GM12878 (cell line): ENCODE measurements at regions not wholly inside any gene's neighbourhood (a gene's known extent, or its start where the extent isn't known, plus 50 kb on each side); places are given as distances from the start of the nearest gene placed in this dataset.
A peak's percentile ranks its signal among the peaks of the same experiment; 100 is the strongest.

Experiments used
- ATAC-seq: fragments of 200-7000 bp; cut with Tn5 transposase; 3 replicates; pipeline ENCODE4 v1.9.1; 2020; ENCODE audit warnings: mild to moderate bottlenecking, moderate library complexity
- BruUV-seq: library from RNA; stranded (reverse); fragments of 400-500 nt; replicated peaks from 2 replicates; lab custom pipeline; 2021; lab: Mats Ljungman, UMichigan
- CTCF ChIA-PET: fragments of 300-600 bp; sonication (Branson Sonifier 250); formaldehyde crosslinking; extraction: SDS; loops from one replicate; lab custom pipeline; 2021; ENCODE audit warnings: inconsistent platforms; lab: Yijun Ruan, JAX
- POLR2A ChIA-PET: fragments of 350-600 bp; formaldehyde crosslinking; extraction: SDS; loops from one replicate; lab custom pipeline; 2021; ENCODE audit warnings: inconsistent platforms; lab: Charles Lee
- RAD21 ChIA-PET: fragments of 300-600 bp; sonication (Branson Sonifier 250); formaldehyde crosslinking; loops from one replicate; lab custom pipeline; 2023; ENCODE audit warnings: antibody characterized with exemption; ENCODE audit not compliant: unreplicated experiment; lab: Charles Lee
- SMC1A ChIA-PET: fragments of 300-600 bp; sonication (Branson Sonifier 250); formaldehyde crosslinking; loops from one replicate; lab custom pipeline; 2023; ENCODE audit not compliant: unreplicated experiment, uncharacterized antibody; lab: Charles Lee
- DNase-seq: peaks from one replicate; pipeline ENCODE4 v3.0.0-alpha.2; 2011; ENCODE audit warnings: low read depth, low spot score
- FAIRE-seq: peaks from 3 replicates; lab custom pipeline; 2011; peaks lifted over from hg19 to GRCh38; lab: Jason Lieb, UNC
- H2AFZ ChIP-seq: 2 replicates; pipeline ENCODE4 v1.6.0; 2011; ENCODE audit warnings: low read depth, low read length, control low read depth; ENCODE audit not compliant: control insufficient read depth
- H3K27ac ChIP-seq: 2 replicates; pipeline ENCODE4 v1.5.1; 2011; ENCODE audit warnings: control low read depth; ENCODE audit not compliant: control insufficient read depth, insufficient read depth
- H3K27me3 ChIP-seq, 2 experiments: replicated peaks in 1 of 2; 2 replicates each; pipeline versions ENCODE4 v1.6.0 to v1.6.1; 2011; ENCODE audit warnings: low read length in 1 of 2; ENCODE audit not compliant: control insufficient read depth in 2 of 2, insufficient read depth in 2 of 2
- H3K36me3 ChIP-seq, 2 experiments: 2 replicates each; pipeline ENCODE4 v1.5.1; 2011; ENCODE audit warnings: low read length in 1 of 2; ENCODE audit not compliant: control insufficient read depth in 2 of 2, insufficient read depth in 2 of 2
- H3K4me1 ChIP-seq: 2 replicates; pipeline ENCODE4 v1.6.1; 2011; ENCODE audit warnings: mild to moderate bottlenecking, low read length, moderate library complexity, mixed read lengths; ENCODE audit not compliant: control insufficient read depth, insufficient read depth
- H3K4me2 ChIP-seq: 2 replicates; pipeline ENCODE4 v1.6.0; 2011; ENCODE audit warnings: control low read depth; ENCODE audit not compliant: control insufficient read depth, insufficient read depth
- H3K4me3 ChIP-seq: fragments of 200-600 bp; sonication (generic); 2 replicates; pipeline ENCODE4 v1.5.1; 2016
- H3K79me2 ChIP-seq: 2 replicates; pipeline ENCODE4 v1.6.0; 2011; ENCODE audit warnings: low read length; ENCODE audit not compliant: control insufficient read depth, insufficient read depth
- H3K9ac ChIP-seq: 2 replicates; pipeline ENCODE4 v1.8.0; 2011; ENCODE audit warnings: low read length, control low read depth, mixed read lengths; ENCODE audit not compliant: control insufficient read depth, insufficient read depth
- H3K9me3 ChIP-seq: replicated peaks from 3 replicates; pipeline ENCODE4 v1.5.1; 2011; ENCODE audit warnings: mild to moderate bottlenecking, low read length; ENCODE audit not compliant: control insufficient read depth, insufficient read depth
- H4K20me1 ChIP-seq: 2 replicates; pipeline ENCODE4 v1.6.0; 2011; ENCODE audit not compliant: control insufficient read depth, insufficient read depth
- ESRRA ChIP-seq: IDR thresholded peaks from 2 replicates; pipeline ENCODE4 v1.6.1; 2012; ENCODE audit warnings: mild to moderate bottlenecking, low read length, improper control_type of control experiment
- HDAC2 ChIP-seq: fragments of 200-600 bp; sonication (generic); IDR thresholded peaks from 2 replicates; pipeline ENCODE4 v1.6.1; 2017
- SP1 ChIP-seq: IDR thresholded peaks from one replicate; pipeline ENCODE4 v1.6.1; 2011; ENCODE audit warnings: low read depth, low read length
- SPI1 ChIP-seq: IDR thresholded peaks from 2 replicates; pipeline ENCODE4 v1.6.1; 2011; ENCODE audit warnings: low read depth, mild to moderate bottlenecking, low read length, moderate library complexity, borderline replicate concordance; ENCODE audit not compliant: insufficient read depth
- WGBS: methylation state at CpG from one replicate; pipeline ENCODE4 v1.1.6; 2016; ENCODE audit warnings: low lambda C conversion rate; ENCODE audit not compliant: insufficient replicate concordance, insufficient coverage; ENCODE audit errors: missing lambda C conversion rate; 5-methylcytosine and 5-hydroxymethylcytosine counted together
- in situ Hi-C: fragments of 300-500 bp; cut with MboI; formaldehyde crosslinking; loops from 9 replicates; pipeline ENCODE4 v1.14.3; 2018; ENCODE audit warnings: mixed read lengths
- intact Hi-C: fragments of 100-400 bp; cut with micrococcal nuclease; formaldehyde crosslinking; loops from one replicate; pipeline ENCODE4 v1.14.2; 2022; ENCODE audit not compliant: unreplicated experiment

GRCh38 chr4:134677209-134677814 is 475.7 kb upstream of the PABPC4L start:
- 0% methylated on average over 1 of the region's 1 CpG for WGBS
- RAD21 ChIA-PET: no interaction called here

GRCh38 chr4:134668237-134668636 is 466.6 kb upstream of the PABPC4L start:
- RAD21 ChIA-PET: no interaction called here

More at GRCh38 chr4:134677209-134677814, 475.7 kb upstream of the PABPC4L start:
- H3K27ac ChIP-seq: no peak overlapping the region
- FAIRE-seq (no peak), DNase-seq (no peak), ATAC-seq (no peak)
- H3K4me3 ChIP-seq: no peak overlapping the region
- no peaks in the 10 kb centered on the region for H4K20me1 ChIP-seq
- H3K9ac ChIP-seq: no peak overlapping the region
- BruUV-seq: no TSS peak
- in situ Hi-C loops: no loop called here
- H3K4me2 ChIP-seq: no peak overlapping the region
- ChIA-PET SMC1A (no interaction called here), POLR2A (no interaction called here), CTCF (no interaction called here)
- no peaks in the 10 kb centered on the region for H3K27me3 ChIP-seq
- intact Hi-C loops: no loop called here
- H3K79me2 ChIP-seq: no peaks in the 10 kb centered on the region
- H3K36me3 ChIP-seq: no peaks in the 10 kb centered on the region
- no peak overlapping the region for H2AFZ ChIP-seq
- no peaks in the 10 kb centered on the region for H3K4me1 ChIP-seq
- no peaks in the 10 kb centered on the region for H3K9me3 ChIP-seq
- TF ChIP-seq HDAC2: no peak
- TF ChIP-seq SP1: no peak

More at GRCh38 chr4:134668237-134668636, 466.6 kb upstream of the PABPC4L start:
- TF ChIP-seq SPI1: peak; percentile 59; the same call in 1 of the 2 replicates
- no peak for TF ChIP-seq ESRRA
- Histone ChIP-seq H3K36me3 (no peaks in the 10 kb centered on the region), H2AFZ (no peak overlapping the region), H3K79me2 (no peaks in the 10 kb centered on the region), H3K9ac (no peak overlapping the region), H4K20me1 (no peaks in the 10 kb centered on the region), H3K27ac (no peak overlapping the region), H3K4me2 (no peak overlapping the region), H3K9me3 (no peaks in the 10 kb centered on the region), H3K4me1 (no peaks in the 10 kb centered on the region), H3K4me3 (no peak overlapping the region), H3K27me3 (no peaks in the 10 kb centered on the region)
- ChIA-PET CTCF (no interaction called here), SMC1A (interaction anchor here (0.7 kb wide), 1 partner anchor 41 kb away, joined by 3 read pairs; no protein-coding TSS in a partner anchor), POLR2A (no interaction called here)
- BruUV-seq: no TSS peak
- WGBS: 2% methylated on average over 2 of the region's 2 CpGs
- FAIRE-seq (no peak), ATAC-seq (peak; percentile 72), DNase-seq (no peak)
- in situ Hi-C loops: no loop called here
- intact Hi-C loops: no loop called here
